CD4-positive, alpha-beta T cell treated with Interleukin-4 for 1 hour (primary cell): ENCODE measurements at regions not wholly inside any gene's neighbourhood (a gene's known extent, or its start where the extent isn't known, plus 50 kb on each side); places are given as distances from the start of the nearest gene placed in this dataset.

Experiments
- DNase-seq, 2 donors: peaks; one replicate each; pipeline ENCODE4 v3.0.0-alpha.2; 2020 to 2022

- DNase-seq, result no peak
These were observed 64.5 kb downstream of the COPS8 start for GRCh38 chr2:237150186-237150585.

GRCh38 chr2:237150831-237151375 is 65.2 kb downstream of the COPS8 start:
- no peak for DNase-seq

GRCh38 chr2:237152361-237152760 is 66.7 kb downstream of the COPS8 start:
- no peak for DNase-seq

- DNase-seq, result no peak
These were observed 67.5 kb downstream of the COPS8 start for GRCh38 chr2:237153181-237153580.

- peak; percentile 43 to 62 for DNase-seq
These were observed 68.5 kb downstream of the COPS8 start for GRCh38 chr2:237154082-237154638.

- DNase-seq, result no peak
These were observed 69.5 kb downstream of the COPS8 start for GRCh38 chr2:237154884-237155851.

- no peak for DNase-seq
These were observed 70.6 kb downstream of the COPS8 start for GRCh38 chr2:237156031-237156856.

- no peak for DNase-seq
These were observed 71.4 kb downstream of the COPS8 start for GRCh38 chr2:237156857-237157779.

- DNase-seq, result no peak
These were observed 72.1 kb downstream of the COPS8 start for GRCh38 chr2:237157780-237158102.

- DNase-seq, result no peak
These were observed 72.5 kb downstream of the COPS8 start for GRCh38 chr2:237158194-237158593.

GRCh38 chr2:237159006-237159911 is 73.6 kb downstream of the COPS8 start:
- no peak for DNase-seq

GRCh38 chr2:237160271-237160919 is 74.7 kb downstream of the COPS8 start:
- no peak for DNase-seq

- DNase-seq, result no peak
These were observed 75.5 kb downstream of the COPS8 start for GRCh38 chr2:237161189-237161588.

GRCh38 chr2:237162959-237163358 is 77.3 kb downstream of the COPS8 start:
- no peak for DNase-seq

GRCh38 chr2:237164474-237165042 is 78.9 kb downstream of the COPS8 start:
- no peak for DNase-seq

- DNase-seq, result no peak
These were observed 80.0 kb downstream of the COPS8 start for GRCh38 chr2:237165405-237166276.

- no peak for DNase-seq
These were observed 81.3 kb downstream of the COPS8 start for GRCh38 chr2:237167038-237167437.

GRCh38 chr2:237167934-237168333 is 82.2 kb downstream of the COPS8 start:
- DNase-seq, result no peak

- no peak for DNase-seq
These were observed 84.3 kb downstream of the COPS8 start for GRCh38 chr2:237170020-237170419.
